Kidney glomerular epithelial cell (primary cell): ENCODE measurements at regions not wholly inside any gene's neighbourhood (a gene's known extent, or its start where the extent isn't known, plus 50 kb on each side); places are given as distances from the start of the nearest gene placed in this dataset.
"Not testable (repeated sequence)": the region's sequence is repeated elsewhere in the genome, so short reads cannot be mapped to it uniquely, and the experiment has no call there.

Experiments used
- DNase-seq: peaks from one replicate; lab custom pipeline; 2025; lab: John Stamatoyannopoulos, UW

DNA sequence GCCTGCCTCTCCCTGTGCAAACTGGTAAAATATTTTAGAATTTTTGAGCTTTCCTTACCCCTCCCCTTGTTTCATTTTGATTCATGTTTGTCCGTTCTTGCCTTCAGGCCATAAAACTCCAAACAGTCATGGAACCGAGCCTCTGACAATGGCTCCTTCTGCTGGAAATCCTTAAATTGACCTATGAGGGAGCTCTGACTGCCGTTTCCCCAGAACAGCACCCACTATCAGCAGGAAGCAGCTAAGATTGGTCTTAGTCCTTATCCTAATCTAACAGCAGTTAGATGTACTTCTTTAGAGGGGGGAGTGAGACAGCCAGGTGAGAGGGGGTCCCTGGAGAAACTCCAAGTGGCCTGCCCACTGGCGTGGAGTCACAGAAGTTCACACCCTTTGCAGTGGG, 106.7 kb downstream of the FAM174A start:
- no peak for DNase-seq

DNA sequence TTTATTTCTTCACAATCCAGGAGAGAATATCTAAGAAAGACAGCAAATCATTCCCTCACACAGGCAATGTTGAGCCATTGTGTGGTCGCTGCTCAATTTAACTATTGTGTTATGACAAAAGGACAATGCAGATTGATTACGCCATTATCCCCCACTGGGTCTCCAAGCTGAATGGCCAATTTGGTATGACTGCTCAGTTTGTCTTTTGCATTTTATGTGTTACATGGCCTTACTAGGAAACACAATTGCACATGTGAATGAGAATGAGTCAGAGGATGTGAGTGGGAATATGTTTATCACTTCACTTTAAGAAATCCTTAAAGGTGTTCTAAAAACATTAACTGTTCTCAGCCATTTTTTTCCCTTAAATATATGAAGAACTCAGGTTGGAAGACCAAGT, 108.3 kb downstream of the FAM174A start:
- DNase-seq: no peak

DNA sequence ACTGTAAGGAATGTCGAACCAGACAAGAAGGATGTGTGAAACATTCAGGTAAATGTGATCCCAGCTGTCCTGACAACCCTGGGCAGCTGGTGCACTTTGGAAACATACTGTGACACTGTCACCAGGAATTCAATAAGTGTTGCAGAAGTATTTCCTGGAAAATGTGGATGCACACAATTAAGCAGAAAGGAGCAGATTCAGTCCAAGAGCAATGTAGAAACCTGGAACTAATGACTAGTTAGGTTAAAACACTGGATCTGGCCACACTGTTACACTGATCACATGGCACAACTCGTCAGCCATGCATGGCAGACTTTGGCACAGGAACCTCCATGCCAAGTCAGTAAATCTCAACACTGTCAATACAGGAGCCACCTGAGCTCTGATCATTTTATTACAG, 109.0 kb downstream of the FAM174A start:
- DNase-seq: no peak

DNA sequence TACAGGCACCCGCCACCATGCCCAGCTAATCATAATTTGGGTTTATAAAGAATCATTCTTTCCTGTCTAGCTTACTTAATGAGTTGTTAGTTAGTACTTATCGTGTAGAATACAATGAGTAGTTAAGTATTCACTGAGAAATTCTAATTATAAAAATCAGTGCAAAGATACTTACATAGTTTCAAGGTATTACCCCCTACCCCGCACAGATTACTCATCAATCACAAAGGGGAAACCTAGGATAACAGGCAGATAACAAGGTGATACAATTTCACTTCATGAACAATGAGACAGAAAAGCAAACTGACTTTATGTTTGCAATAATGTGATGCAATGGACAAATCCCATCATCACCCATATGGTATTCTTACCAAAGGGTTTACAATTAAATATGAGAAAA, 109.6 kb downstream of the FAM174A start:
- DNase-seq: no peak

DNA sequence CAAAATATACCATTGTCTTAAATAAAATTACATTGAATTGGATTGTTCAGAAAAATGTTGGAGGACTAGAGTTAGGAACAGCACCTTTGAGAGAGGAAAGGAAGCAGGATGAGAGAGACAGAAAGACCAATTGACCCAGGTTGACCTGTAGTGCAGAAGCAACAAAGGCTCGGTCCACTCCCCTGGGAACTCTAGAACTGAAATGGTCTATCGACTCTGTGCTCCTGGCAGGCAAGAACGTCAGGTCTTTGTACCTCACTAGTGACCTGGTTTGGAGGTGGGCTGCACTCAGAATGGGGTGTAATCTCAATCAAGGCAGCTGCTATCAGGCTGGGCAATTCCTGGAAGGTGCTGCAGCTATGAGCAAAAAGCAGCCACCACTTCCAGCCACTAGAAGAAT, 110.8 kb downstream of the FAM174A start:
- no peak for DNase-seq

DNA sequence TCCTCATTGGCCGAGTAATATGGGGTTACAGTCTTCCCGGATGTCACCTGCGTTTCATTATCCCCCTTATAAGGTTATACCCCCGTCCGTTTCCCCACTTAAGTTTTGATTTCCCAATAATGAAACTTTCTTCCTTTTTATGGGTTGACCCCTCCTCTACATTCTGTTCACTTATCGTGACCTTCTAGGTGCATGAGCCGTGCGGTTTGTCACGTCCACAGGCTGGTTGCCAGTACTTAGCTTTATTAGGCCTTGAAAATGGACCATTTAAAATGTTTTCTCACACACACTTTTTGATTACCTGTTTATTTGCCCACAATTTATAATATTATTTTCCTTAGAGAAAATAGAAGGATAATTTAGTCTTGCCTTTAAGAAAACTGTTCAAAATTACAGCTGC, 111.5 kb downstream of the FAM174A start:
- no peak for DNase-seq

DNA sequence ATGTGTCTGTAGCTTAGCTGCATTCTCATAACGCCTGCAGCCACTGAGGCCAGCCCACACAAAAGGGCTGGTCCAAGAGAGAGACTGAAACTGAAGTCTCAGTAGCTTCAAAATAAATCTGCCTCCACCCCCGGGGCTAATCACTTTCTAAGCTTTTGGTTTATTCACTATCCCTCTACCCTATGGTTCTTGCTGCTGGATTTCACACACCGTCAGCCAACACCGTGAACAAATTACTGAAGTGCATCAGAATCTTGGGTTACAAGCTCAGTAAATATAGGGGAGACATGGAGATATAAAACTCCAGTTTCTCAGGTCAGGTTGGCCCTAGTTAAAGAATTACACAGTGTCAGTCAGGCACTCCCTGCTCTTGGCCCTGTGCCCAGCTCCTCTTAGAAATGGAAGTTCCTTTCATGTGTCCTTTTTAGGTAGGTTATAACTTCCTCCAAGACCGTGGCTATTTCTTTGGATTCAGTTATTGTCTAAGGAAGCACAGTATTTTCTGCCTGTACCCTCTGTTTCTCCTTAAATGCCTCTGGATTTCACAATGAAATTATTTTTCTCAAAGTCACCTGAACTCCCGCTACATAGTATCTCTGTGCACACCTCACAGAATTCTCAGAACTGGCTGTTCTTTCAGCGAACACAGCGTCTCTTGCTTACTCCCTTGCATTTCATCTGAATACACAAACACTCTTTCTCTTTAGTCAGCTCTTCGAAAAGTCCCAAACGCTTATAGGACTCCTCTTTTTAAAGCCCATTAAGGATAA, 112.5 kb downstream of the FAM174A start:
- DNase-seq: peak; percentile 68

DNA sequence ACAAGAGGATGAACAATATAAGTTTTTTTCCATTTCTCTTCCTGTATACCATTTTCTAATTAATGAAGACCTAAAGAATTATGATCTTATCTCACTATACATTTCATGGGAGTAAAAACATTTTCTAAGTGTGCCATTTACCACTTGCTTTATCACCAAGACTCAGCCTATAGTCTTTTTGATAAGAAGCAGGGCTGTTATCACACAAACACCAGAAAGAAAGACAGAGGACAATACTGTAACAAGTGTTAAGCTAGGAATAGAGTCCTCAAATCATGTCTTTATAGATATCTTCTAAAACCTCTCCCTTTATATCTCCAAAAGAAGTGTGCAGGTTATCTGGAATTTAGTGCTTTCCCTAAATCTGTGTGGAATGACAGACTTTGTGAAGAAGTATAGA, 119.7 kb downstream of the FAM174A start:
- DNase-seq: no peak

DNA sequence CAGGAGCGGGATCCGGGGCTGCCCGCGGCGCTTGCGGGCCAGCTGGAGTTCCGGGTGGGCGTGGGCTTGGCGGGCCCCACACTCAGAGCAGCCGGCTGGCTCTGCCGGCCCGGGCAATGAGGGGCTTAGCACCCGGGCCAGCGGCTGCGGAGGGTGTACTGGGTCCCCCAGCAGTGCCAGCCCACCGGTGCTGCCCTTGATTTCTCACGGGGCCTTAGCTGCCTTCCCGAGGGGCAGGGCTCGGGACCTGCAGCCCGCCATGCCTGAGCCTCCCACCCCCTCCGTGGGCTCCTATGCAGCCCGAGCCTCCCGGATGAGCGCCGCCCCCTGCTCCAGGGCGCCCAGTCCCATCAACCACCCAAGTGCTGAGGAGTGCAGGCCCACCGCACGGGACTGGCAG, 121.6 kb downstream of the FAM174A start:
- DNase-seq: not testable (repeated sequence)

DNA sequence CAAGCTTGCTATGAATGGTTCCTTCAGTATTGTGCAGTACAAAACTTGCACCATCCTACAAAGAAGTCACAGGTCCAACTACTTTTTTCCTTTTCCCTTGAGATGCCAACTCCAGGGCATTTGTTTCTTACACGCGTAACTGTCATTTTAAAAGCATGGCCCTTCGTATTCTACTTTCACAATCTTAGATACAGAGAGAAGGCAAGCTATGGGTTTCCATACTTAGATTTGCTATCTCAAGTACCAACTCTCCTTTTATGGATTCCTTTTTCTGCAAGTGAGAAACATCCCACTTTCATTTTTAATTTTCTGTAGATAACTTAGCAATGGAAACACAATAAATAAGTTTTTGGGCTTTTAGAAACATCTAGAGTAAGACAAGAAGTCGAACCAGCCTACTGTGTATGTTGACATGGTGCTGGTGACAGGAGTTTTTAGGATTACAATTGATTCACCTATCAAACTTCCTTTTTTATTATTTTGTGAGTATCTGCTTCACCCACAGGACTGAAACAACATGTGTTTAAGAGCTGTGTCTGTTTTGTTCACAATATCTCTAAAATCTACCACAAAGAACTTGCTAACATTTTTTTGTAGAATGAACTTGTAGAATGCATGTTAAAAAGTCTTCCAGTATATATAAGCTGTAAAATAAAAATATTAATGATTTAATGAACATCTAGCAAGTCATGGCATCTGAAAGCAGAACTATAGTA, 124.1 kb downstream of the FAM174A start:
- DNase-seq: no peak

DNA sequence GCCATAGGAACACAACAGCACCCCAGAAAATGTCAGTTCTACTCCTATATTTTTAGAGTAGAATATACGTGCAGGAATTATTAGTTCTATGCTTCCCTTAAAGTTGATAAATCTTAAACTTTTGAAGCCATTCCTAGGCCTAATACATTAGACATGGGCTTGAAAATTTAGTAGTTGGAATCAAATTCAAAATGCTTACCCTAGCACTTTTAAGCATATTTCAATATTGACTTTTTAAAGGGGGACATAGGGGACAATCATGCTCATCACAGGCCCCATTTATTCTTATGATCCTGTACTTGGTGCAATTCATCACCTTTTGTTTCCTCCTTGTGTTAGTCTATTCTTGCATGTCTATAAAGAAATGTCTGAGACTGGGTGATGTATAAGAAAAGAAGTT, 129.0 kb downstream of the FAM174A start:
- no peak for DNase-seq

DNA sequence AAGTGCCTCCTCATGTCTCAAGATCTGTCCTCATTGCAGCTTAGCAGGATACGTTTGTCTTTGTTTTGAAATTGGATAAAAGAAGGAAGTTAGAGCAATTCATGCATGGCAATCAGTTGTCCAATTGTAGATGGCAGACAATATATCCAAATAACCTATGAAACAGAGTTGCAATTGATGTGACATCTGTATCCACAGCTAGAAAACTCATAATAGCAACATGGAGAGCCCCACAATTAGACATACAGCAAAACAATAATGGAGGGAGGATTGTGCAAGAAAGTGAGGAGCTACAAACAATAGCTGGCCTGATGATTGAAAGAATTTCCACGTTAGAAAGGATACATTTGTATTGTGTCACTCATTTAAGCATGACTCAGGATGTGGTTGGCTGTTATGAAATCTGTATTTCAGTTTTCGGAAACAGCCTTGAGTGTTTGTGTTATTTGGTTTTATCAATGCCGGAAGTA, 132.0 kb downstream of the FAM174A start:
- DNase-seq: peak; percentile 28

DNA sequence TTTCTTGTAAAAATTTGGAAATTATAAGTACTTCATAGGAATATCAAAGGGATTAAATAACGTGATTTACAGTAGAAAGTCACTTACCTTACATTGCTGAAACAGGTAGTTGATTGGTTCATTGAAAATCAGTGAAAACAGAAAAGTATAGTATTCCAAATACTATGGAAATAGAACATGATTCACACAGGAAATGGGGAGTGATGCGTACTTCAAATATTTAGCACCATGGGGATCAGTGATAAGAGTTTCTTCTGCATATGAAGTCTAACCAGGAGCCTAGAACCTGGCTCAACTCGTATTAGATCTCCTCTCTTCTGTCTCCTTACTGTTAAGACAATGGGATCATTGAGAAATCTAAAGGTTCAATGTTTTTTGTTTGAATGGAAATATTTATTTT, 133.3 kb downstream of the FAM174A start:
- no peak for DNase-seq

DNA sequence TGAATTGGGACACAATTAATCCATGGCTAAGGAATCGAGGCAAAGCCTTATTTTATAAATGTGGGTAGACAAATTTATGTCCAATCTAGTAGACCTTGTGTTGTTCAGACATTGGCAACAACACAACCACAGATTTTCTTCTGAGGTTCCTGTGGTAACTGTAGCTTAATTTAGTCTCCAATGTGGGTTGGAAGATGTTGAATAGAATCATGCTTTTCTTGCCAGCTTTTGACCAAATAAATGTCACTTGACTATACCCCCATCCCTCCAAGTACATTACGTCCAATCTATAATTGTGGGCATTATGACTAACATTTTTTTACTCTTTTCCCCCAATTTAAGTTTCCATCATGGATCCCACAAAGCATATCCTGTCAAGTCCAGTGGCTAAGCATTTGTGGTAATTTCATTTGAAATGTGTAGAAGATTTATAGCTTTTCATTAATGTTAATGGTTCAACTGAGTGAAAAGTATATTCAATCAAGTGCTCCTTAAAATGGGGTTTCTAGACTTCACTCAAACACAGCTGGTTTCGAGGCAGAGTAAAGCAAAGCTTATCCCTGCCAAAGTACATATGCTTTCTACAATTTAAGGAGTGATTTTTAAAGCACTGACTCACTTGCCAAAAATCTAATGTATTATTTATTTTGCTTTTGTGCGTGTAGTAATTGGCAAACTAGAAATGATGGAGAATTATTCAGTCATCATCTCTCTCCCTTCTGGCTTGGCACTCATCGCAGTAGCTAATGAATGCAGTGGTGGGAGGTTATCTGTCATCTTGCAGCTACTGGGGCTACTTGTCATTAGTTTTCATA, 141.8 kb downstream of the FAM174A start:
- DNase-seq: peak; percentile 77

DNA sequence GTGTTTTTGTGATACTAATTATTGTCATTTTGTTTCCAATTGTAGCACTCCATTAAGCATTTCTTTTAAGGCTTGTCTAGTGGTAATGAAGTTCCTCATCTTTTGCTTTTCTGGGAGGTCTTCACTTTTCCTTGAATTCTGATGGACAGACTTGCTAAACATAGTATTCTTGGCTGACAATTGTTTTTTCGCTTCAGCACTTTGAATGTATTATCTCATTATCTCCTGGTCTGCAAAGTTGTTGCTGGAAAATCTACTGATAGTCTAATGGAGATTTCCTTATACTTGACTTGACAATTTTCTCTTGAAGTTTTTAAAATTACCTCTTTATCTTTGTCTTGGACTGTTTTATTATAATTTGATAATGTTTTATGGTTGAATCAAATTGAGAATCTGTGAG, 147.5 kb downstream of the FAM174A start:
- DNase-seq: no peak

DNA sequence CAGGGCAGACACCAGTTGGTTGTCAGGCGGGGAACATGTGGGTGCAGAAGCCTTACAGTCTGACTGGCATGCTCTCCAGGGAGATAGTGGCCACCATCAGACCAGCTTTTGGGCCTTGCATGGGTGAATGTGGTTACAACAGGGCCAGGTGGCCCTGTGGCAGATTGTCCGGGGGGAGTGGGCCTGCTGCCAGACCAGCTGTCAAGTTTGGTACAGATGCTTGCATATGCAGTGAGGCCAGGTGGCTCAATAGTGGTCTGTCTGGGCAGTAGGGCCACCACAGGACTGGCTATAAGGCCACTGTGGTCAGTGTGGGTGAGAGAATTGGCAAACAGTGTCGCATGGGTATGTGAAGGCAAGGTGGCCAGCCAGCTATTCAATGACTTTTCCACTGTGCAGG, 148.7 kb downstream of the FAM174A start:
- DNase-seq: no peak

DNA sequence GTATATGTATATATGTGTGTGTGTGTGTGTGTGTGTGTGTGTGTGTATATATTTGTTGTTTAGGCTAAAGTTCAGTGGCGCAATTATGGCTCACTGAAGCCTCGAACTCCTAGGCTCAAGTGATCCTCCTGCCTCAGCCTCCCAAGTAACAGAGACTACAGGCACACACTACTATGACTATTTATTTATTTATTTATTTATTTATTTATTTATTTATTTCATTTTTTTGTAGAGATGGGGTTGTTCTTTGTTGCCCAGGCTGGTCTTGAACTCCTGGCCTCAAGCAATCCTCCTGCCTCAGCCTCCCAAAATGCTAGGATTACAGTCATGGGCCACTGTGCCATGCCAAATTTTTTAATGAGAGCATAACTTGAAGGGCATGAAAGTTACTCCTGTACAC, 149.9 kb downstream of the FAM174A start:
- not testable (repeated sequence) for DNase-seq

DNA sequence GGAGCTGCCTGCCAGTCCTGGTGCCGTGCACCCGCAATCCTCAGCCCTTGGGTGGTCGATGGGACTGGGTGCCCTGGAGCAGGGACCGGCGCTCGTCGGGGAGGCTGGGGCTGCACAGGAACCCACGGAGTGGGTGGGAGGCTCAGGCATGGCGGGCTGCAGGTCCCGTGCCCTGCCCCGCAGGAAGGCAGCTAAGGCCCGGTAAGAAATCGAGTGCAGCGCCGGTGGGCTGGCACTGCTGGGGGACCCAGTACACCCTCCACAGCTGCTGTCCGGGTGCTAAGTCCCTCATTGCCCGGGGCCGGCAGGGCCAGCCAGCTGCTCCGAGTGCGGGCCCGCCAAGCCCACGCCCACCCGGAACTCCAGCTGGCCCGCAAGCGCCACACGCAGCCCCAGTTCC, 153.7 kb downstream of the FAM174A start:
- not testable (repeated sequence) for DNase-seq

DNA sequence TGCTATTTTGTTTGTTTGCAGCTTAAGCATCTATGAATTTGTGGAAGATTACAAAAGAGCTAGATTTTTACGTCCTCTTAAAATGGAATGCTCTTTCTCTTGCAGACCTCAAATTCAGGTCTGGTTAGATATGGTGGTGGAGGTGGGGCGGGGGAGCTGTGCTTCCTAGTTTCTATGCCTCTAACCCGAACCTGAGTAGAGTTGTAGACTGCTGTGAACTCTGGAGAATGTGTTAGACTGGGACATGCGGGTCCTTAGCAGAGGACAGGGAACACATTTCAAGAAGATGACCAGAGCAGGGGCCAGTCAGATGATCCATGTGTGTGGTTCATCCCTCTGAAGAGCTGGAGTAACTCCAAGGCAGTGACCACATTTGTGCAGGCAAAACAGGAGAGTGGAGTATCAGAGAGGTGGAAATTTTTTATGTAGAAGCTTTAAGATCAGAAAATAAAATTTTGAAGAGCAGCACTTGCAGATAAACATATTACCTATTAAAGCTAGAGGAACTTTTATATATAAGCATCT, 154.9 kb downstream of the FAM174A start:
- DNase-seq: no peak

DNA sequence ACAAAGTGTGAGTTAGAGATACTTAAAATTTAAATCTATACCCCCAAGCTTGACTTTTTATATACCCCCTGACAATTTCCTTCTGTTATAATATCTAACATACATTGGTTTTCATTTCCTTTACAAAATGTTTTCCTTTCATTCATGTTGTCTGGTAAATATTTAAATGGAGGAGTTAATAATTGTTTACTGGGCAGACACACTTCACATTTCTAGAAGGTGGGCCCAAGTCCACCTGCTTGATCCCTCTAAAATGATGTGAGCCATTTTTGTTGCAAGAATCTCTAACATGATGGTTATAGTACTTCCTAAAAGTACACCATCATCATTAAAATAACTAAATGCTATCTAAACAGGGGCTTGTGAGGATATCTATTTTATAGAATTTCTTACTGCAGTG, 155.9 kb downstream of the FAM174A start:
- peak; percentile 28 for DNase-seq

DNA sequence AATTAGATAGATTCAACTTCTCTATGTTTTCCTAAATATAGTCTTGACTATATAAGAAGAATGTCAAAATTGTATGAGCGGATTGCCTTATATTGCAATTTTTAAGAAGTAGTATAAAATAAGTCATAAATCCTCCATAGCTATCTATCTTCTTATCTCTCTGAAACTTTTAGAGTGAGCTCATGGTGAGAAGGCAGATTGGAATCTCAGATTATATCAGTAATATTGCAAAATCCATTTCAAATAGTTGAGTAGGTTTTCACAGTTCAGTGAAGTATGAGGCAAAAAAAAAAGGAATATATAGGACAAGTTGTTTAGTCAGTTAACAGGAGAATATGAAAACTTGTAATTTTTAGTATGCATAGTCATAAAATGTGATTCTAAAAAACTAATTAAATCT, 156.4 kb downstream of the FAM174A start:
- DNase-seq: peak; percentile 50

DNA sequence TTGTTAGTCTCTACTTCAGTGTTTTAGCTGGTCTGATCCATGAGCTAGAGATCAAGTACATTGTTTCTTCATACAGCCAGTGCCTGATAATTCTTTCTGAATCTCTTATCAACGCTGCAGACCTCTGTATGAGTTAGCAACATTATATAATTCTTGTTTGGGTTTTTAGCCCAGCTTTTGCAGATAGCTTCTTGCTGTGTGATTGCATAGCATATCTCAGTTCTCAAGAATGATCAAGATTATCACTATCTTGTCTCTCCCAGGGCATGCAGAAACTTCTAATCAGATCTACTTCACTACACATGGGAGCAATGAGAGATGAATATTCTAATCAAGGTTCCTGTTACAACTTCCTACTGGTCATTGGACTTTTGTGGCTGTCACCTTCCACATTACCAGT, 158.3 kb downstream of the FAM174A start:
- no peak for DNase-seq

DNA sequence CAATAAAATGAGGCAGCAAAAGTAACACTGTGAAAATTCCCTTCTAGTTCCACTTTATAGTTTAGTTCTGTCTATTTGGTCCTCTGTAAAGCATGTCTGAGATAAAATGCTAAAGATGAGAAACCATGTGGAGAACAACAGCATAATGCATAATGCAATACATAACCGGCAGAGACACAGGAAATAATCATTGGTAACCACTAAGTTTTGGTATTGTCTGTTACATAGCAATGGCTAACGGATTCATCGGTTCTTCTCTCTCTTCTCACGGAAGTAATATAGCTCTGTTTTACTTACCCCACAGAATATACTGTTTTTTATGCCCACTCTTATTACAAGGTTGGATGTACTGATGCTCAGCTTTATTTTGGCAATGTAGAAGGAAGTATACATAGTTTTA, 158.9 kb downstream of the FAM174A start:
- no peak for DNase-seq
